Activated naive CD4-positive, alpha-beta T cell treated with anti-CD3 and anti-CD28 coated beads, Interleukin-2, amount 50 U/mL, for 24 hours (primary cell): ENCODE measurements at regions not wholly inside any gene's neighbourhood (a gene's known extent, or its start where the extent isn't known, plus 50 kb on each side); places are given as distances from the start of the nearest gene placed in this dataset.

Experiments used
- H3K27ac Mint-ChIP-seq: one replicate; pipeline ENCODE4 v1.8.0; 2021; ENCODE audit warnings: mild to moderate bottlenecking, mixed read lengths
- H3K27me3 Mint-ChIP-seq: one replicate; pipeline ENCODE4 v1.8.0; 2021; ENCODE audit warnings: mixed read lengths
- H3K36me3 Mint-ChIP-seq: one replicate; pipeline ENCODE4 v1.8.0; 2021; ENCODE audit warnings: mixed read lengths
- H3K4me1 Mint-ChIP-seq: one replicate; pipeline ENCODE4 v1.8.0; 2021; ENCODE audit warnings: mixed read lengths
- H3K4me3 Mint-ChIP-seq: one replicate; pipeline ENCODE4 v1.8.0; 2021; ENCODE audit warnings: mild to moderate bottlenecking, mixed read lengths
- H3K9me3 Mint-ChIP-seq: one replicate; pipeline ENCODE4 v1.8.0; 2021; ENCODE audit warnings: mixed read lengths

DNA sequence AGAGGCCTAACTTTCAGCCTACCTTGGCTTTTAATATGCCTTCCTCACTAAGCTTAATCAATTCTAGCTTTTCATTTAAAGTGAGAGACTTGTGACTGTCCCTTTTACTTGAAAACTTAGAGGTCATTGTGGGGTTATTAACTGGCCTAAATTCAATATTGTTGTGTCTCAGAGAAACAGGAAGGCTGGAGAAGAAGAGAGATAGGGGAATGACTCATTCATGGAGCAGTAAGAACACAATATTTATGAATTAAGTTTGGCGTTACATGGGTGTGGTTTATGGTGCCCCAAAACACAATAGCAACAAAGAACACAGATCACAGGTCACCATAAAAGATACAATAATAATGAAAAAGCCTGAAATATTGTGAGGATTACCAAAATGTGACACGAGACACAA is 612.1 kb downstream of the TBC1D4 start:
- no peak overlapping the region for H3K27ac Mint-ChIP-seq
- no peaks in the 10 kb centered on the region for H3K36me3 Mint-ChIP-seq
- H3K4me1 Mint-ChIP-seq: no peaks in the 10 kb centered on the region
- no peak overlapping the region for H3K4me3 Mint-ChIP-seq
- peaks cover 5% of the 10 kb centered on the region for H3K9me3 Mint-ChIP-seq
- H3K27me3 Mint-ChIP-seq: peaks cover 4% of the 10 kb centered on the region

DNA sequence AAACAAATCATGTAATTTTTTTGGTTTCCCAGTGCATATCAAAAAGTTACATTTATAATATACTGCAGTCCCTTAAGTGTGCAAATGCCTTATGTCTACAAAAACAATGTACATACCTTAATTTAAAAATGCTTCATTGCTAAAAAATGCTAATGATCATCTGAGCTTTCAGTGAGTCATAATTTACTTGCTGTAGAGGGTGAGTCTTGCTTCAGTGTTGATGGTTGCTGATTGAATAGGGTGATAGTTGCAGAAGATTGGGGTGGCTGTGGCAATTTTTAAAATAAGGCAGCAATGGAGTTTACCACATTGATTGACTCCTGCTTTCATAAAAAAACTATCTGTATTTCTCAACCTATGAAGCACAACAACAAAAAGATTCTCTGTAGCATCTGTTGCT is 613.9 kb downstream of the TBC1D4 start:
- Mint-ChIP-seq H3K27me3 (peaks cover 4% of the 10 kb centered on the region), H3K27ac (no peak overlapping the region), H3K4me1 (no peaks in the 10 kb centered on the region), H3K9me3 (peaks cover 5% of the 10 kb centered on the region), H3K4me3 (no peak overlapping the region), H3K36me3 (no peaks in the 10 kb centered on the region)

DNA sequence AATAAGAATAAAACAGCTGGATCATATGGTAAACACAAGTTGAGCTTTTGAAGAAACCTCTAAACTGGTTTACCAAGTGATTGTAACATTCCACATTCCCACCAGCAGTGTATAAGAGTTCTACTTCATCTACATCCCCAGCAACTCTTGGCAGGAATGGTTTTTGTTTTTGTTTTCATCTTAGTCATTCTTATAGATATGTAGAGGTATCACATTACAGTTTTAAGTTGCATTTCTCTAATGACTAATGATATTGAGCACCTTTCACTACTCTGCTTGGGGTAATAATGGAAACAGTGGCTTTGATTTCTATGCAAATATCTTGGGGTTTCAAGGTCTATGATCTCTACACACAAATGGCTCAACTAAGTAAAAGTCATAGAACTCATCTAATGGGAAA is 614.5 kb downstream of the TBC1D4 start:
- Mint-ChIP-seq H3K9me3 (peaks cover 5% of the 10 kb centered on the region), H3K27me3 (peaks cover 6% of the 10 kb centered on the region), H3K27ac (no peak overlapping the region), H3K36me3 (no peaks in the 10 kb centered on the region), H3K4me3 (no peak overlapping the region), H3K4me1 (no peaks in the 10 kb centered on the region)

GRCh38 chr13:74866101-74866500 is 615.9 kb downstream of the TBC1D4 start:
- Mint-ChIP-seq H3K9me3 (peaks cover 5% of the 10 kb centered on the region), H3K36me3 (no peaks in the 10 kb centered on the region), H3K27me3 (peaks cover 6% of the 10 kb centered on the region), H3K27ac (no peak overlapping the region), H3K4me3 (no peak overlapping the region), H3K4me1 (no peaks in the 10 kb centered on the region)

- Mint-ChIP-seq H3K27ac (no peak overlapping the region), H3K4me1 (no peaks in the 10 kb centered on the region), H3K27me3 (peaks cover 6% of the 10 kb centered on the region), H3K9me3 (peaks cover 5% of the 10 kb centered on the region), H3K4me3 (no peak overlapping the region), H3K36me3 (no peaks in the 10 kb centered on the region)
These were observed 616.3 kb downstream of the TBC1D4 start for GRCh38 chr13:74865656-74866055.

DNA sequence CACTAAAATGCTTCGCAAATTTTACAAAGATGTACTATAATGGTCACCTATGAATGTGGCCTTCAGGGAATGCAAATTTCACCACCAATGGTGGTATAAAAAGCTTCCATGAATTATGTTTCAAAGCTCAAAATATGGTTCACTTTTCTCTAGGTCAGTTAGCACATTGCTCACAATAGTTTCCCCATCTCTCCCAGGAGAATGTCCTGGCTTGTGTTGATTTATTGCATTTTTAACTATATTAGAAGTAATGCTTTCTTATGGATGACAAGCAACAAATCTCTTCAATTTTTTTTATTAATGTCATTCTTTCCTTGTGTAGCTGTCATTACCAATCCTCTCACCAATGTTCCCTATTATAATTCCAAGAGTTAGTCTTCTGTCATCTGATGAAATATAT is 621.2 kb downstream of the TBC1D4 start:
- peaks cover 7% of the 10 kb centered on the region for H3K9me3 Mint-ChIP-seq
- peaks cover 7% of the 10 kb centered on the region for H3K27me3 Mint-ChIP-seq
- H3K4me1 Mint-ChIP-seq: no peaks in the 10 kb centered on the region
- H3K4me3 Mint-ChIP-seq: no peak overlapping the region
- H3K36me3 Mint-ChIP-seq: no peaks in the 10 kb centered on the region
- no peak overlapping the region for H3K27ac Mint-ChIP-seq

- Mint-ChIP-seq H3K4me1 (no peaks in the 10 kb centered on the region), H3K27ac (no peak overlapping the region), H3K27me3 (peaks cover 4% of the 10 kb centered on the region), H3K9me3 (peaks cover 9% of the 10 kb centered on the region), H3K4me3 (no peak overlapping the region), H3K36me3 (no peaks in the 10 kb centered on the region)
These were observed 631.1 kb downstream of the TBC1D4 start for GRCh38 chr13:74850893-74851292.

GRCh38 chr13:74847966-74848365 is 634.0 kb downstream of the TBC1D4 start:
- no peak overlapping the region for H3K4me3 Mint-ChIP-seq
- no peaks in the 10 kb centered on the region for H3K4me1 Mint-ChIP-seq
- no peak overlapping the region for H3K27ac Mint-ChIP-seq
- H3K36me3 Mint-ChIP-seq: no peaks in the 10 kb centered on the region
- H3K27me3 Mint-ChIP-seq: peaks cover 4% of the 10 kb centered on the region
- H3K9me3 Mint-ChIP-seq: peaks cover 9% of the 10 kb centered on the region

- H3K4me3 Mint-ChIP-seq: no peak overlapping the region
- no peaks in the 10 kb centered on the region for H3K36me3 Mint-ChIP-seq
- peaks cover 9% of the 10 kb centered on the region for H3K9me3 Mint-ChIP-seq
- H3K27me3 Mint-ChIP-seq: peaks cover 4% of the 10 kb centered on the region
- no peak overlapping the region for H3K27ac Mint-ChIP-seq
- no peaks in the 10 kb centered on the region for H3K4me1 Mint-ChIP-seq
These were observed 636.2 kb downstream of the TBC1D4 start for GRCh38 chr13:74845806-74846205.

DNA sequence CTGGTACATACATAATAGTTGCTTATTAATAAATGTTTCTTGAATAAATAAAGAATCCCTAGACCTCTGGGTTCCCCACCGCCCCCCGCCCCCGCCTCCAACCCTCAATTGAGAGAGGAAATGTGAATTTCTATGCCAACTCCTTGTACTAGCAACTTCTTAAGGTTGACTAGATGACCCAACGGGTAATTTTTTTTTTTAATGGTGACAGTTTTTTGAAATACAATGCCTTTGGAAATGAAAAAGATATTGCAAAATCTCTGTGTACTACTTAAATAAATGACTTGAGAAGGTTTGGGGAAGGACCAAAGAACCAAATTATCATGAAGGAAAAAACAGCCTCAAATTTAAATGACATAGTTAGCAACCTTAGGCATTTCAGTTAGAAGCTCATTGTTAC is 640.3 kb downstream of the TBC1D4 start:
- Mint-ChIP-seq H3K4me3 (no peak overlapping the region), H3K4me1 (no peaks in the 10 kb centered on the region), H3K36me3 (no peaks in the 10 kb centered on the region), H3K9me3 (no peaks in the 10 kb centered on the region), H3K27me3 (peaks cover 4% of the 10 kb centered on the region), H3K27ac (no peak overlapping the region)

DNA sequence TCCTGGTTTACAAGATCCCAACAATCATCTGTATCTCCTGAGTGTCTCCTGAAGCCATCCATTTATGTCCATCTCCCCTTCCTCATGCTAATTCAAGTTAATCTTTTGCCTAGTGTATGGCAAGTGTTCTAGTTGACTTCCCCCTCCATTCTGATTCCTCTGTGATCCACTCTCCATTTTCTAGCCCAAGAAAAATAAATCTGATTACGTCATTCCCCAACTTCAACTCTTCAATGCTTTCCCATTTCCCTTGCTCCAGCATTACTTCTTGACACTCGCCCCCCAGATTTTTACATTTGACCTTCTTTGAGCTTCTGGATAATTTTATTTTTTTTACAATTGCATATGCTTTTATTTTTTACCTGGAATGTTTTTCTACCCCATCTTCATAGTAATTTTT is 640.8 kb downstream of the TBC1D4 start:
- no peak overlapping the region for H3K4me3 Mint-ChIP-seq
- no peaks in the 10 kb centered on the region for H3K4me1 Mint-ChIP-seq
- H3K27me3 Mint-ChIP-seq: peaks cover 4% of the 10 kb centered on the region
- H3K27ac Mint-ChIP-seq: no peak overlapping the region
- no peaks in the 10 kb centered on the region for H3K36me3 Mint-ChIP-seq
- H3K9me3 Mint-ChIP-seq: no peaks in the 10 kb centered on the region

- Mint-ChIP-seq H3K36me3 (no peaks in the 10 kb centered on the region), H3K4me3 (no peak overlapping the region), H3K9me3 (no peaks in the 10 kb centered on the region), H3K4me1 (no peaks in the 10 kb centered on the region), H3K27ac (no peak overlapping the region), H3K27me3 (no peaks in the 10 kb centered on the region)
These were observed 642.3 kb downstream of the TBC1D4 start for GRCh38 chr13:74839656-74840055.

GRCh38 chr13:74838096-74838495 is 643.9 kb downstream of the TBC1D4 start:
- Mint-ChIP-seq H3K4me3 (no peak overlapping the region), H3K36me3 (no peaks in the 10 kb centered on the region), H3K27me3 (no peaks in the 10 kb centered on the region), H3K27ac (no peak overlapping the region), H3K9me3 (no peaks in the 10 kb centered on the region), H3K4me1 (no peaks in the 10 kb centered on the region)

DNA sequence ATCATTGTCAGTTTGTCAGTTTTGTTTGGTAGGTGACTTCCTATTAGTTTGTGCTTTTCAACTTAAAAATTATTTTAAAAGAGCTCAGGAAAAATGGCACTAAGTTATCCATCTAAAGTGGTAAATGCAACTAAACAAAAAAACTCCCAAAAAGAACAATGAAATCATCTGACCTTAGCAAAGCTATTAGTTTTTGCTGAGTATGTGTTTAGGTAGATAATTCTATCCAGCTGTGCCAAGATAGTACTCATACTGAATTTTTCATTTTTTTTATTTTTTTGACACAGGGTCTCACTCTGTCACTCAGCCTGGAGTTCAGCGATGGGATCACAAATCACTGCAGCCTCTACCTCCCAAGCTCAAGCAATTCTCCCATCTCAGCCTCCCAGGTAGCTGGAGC is 645.3 kb downstream of the TBC1D4 start:
- H3K27me3 Mint-ChIP-seq: no peaks in the 10 kb centered on the region
- no peak overlapping the region for H3K27ac Mint-ChIP-seq
- no peak overlapping the region for H3K4me3 Mint-ChIP-seq
- H3K9me3 Mint-ChIP-seq: no peaks in the 10 kb centered on the region
- H3K4me1 Mint-ChIP-seq: no peaks in the 10 kb centered on the region
- no peaks in the 10 kb centered on the region for H3K36me3 Mint-ChIP-seq

- H3K4me1 Mint-ChIP-seq: no peaks in the 10 kb centered on the region
- no peaks in the 10 kb centered on the region for H3K9me3 Mint-ChIP-seq
- no peaks in the 10 kb centered on the region for H3K27me3 Mint-ChIP-seq
- no peak overlapping the region for H3K27ac Mint-ChIP-seq
- H3K4me3 Mint-ChIP-seq: no peak overlapping the region
- H3K36me3 Mint-ChIP-seq: no peaks in the 10 kb centered on the region
These were observed 646.4 kb downstream of the TBC1D4 start for GRCh38 chr13:74835579-74835978.

- Mint-ChIP-seq H3K4me3 (no peak overlapping the region), H3K4me1 (no peaks in the 10 kb centered on the region), H3K27ac (no peak overlapping the region), H3K36me3 (no peaks in the 10 kb centered on the region), H3K27me3 (no peaks in the 10 kb centered on the region), H3K9me3 (no peaks in the 10 kb centered on the region)
These were observed 656.1 kb downstream of the TBC1D4 start for GRCh38 chr13:74825938-74826246.

DNA sequence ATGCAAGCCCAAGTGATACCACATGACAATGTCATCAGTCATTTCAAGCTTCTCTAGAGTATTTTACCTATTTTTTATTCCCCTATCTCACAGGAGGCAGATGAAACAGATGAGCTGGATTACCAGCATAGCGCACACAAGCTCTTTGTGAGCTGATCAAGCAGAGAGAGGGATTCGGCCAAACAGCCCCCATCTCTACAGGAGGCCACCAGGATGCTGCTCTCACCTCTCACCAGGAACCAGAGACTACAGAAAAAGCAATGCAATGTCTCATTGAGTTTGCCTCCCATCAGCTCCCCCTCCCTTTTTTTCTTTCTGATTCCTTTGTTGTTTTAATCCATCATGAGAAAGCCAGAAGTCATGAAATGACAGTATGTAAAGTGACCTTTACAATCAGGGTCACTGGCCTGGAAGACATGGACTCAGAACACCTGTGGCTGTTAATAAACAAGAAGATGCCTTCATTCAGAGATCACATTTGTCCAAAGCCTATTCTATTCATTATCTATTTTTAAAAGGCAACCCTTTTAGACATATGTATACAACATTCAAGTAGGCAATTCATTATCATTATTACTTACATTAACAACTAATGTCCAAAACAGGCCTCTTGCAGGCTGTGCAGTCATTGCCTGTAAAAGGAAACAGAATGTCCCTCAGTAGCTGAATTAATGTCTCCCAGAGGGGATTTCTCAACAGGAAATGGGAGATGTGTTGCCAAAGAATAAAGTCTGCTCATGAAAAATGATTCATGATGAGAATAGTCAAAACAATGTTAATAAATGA is 656.6 kb downstream of the TBC1D4 start:
- H3K27ac Mint-ChIP-seq: no peak overlapping the region
- no peak overlapping the region for H3K4me3 Mint-ChIP-seq
- no peaks in the 10 kb centered on the region for H3K9me3 Mint-ChIP-seq
- H3K27me3 Mint-ChIP-seq: no peaks in the 10 kb centered on the region
- H3K4me1 Mint-ChIP-seq: no peaks in the 10 kb centered on the region
- no peaks in the 10 kb centered on the region for H3K36me3 Mint-ChIP-seq
